ENCODE measurements at regions not wholly inside any gene's neighbourhood (a gene's known extent, or its start where the extent isn't known, plus 50 kb on each side); places are given as distances from the start of the nearest gene placed in this dataset.
"Not testable (repeated sequence)": the region's sequence is repeated elsewhere in the genome, so short reads cannot be mapped to it uniquely, and the experiment has no call there.

DNA sequence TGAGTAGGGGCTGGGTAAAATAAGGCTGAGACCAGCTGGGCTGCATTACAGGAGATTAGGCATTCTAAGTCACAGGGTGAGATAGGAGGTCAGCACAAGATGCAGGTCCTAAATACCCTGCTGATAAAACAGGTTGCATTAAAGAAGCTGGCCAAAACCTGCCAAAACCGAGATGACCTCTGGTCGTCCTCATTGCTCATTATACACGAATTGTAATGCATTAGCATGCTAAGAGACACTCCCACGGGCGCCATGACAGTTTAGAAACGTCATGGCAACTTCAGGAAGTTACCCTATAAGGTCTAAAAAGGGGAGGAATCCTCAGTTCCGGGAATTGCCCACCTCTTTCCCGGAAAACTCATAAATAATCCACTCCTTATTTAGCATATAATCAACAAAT, 132.2 kb downstream of the ARL4C start:
- Histone ChIP-seq H3K4me3 (no peak overlapping the region), H3K36me3 (ENCODE audit: low read depth) (no peaks in the 10 kb centered on the region), H3K4me1 (ENCODE audit: low read depth) (no peaks in the 10 kb centered on the region), H3K9me3 (no peaks in the 10 kb centered on the region)
- intact Hi-C loops (cut with DNase I, micrococcal nuclease), result no loop called here
- no peak for DNase-seq
- TF ChIP-seq, protein P1, sequence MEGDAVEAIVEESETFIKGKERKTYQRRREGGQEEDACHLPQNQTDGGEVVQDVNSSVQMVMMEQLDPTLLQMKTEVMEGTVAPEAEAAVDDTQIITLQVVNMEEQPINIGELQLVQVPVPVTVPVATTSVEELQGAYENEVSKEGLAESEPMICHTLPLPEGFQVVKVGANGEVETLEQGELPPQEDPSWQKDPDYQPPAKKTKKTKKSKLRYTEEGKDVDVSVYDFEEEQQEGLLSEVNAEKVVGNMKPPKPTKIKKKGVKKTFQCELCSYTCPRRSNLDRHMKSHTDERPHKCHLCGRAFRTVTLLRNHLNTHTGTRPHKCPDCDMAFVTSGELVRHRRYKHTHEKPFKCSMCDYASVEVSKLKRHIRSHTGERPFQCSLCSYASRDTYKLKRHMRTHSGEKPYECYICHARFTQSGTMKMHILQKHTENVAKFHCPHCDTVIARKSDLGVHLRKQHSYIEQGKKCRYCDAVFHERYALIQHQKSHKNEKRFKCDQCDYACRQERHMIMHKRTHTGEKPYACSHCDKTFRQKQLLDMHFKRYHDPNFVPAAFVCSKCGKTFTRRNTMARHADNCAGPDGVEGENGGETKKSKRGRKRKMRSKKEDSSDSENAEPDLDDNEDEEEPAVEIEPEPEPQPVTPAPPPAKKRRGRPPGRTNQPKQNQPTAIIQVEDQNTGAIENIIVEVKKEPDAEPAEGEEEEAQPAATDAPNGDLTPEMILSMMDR (IDR thresholded peaks at IDR 0.05), result no peak
- no peak for ATAC-seq

DNA sequence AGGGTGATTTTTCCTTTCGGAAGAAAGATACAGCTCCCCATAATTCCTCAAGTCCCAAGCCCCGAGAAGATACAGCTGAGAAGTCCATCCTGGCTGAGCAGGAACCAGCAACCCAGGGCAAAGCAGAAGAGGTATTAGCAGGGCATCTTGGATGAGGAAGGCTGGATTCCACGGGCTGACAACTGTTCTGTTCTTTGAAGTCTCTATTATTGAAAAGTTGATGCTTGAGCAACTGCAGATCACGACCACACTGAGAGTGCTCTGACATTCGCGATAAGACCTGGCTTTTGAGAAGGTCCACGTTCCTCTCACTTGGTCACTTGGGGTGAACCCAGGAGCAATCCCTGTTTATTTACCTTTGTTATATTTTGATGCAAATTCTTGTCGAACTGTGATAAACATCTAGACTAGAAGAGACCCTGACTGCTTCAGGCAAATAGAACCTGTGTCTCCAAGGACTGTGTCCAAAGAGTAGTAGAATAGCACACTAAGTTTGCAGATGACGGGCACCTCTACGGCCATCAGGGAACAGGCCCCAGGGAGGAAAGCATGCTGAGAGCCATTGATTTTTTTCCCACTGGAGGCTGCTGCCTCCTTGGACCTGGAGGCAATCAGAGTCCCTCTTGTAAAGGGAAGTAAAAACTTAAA, 133.1 kb downstream of the ARL4C start:
- no peak for DNase-seq
- TF ChIP-seq, protein P1 (IDR thresholded peaks at IDR 0.05), result no peak
- no peak overlapping the region for H3K4me3 ChIP-seq
- H3K36me3 ChIP-seq (ENCODE audit: low read depth), result no peaks in the 10 kb centered on the region
- H3K9me3 ChIP-seq, result no peaks in the 10 kb centered on the region
- no peaks in the 10 kb centered on the region for H3K4me1 ChIP-seq (ENCODE audit: low read depth)
- intact Hi-C loops (cut with DNase I, micrococcal nuclease), result no loop called here
- no peak for ATAC-seq

DNA sequence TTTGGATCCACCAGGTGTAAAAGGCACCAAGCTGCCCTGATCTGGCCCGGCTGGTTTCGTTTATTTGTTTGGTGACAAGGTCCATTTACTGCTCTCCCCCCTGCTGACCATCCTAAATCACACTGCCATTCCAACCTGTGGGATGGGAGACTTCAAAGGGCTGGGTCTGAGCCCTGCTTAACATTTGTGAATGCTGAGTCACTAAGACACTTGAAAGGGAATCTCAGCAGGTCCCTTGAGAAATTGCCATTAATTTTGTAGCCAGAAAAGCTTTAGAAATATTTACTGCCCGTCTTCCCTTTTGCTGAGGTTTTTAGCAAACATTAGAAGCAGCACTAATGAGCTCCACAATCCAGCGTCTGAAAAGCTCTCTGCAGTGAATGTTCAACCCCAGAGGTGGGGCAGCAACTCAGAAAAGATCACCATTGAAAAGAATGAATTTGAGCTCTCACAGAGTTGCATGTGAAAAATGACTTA, 133.8 kb downstream of the ARL4C start:
- DNase-seq (no peak), ATAC-seq (no peak)
- Histone ChIP-seq H3K4me3 (no peak overlapping the region), H3K36me3 (ENCODE audit: low read depth) (no peaks in the 10 kb centered on the region), H3K4me1 (ENCODE audit: low read depth) (no peaks in the 10 kb centered on the region), H3K9me3 (no peaks in the 10 kb centered on the region)
- TF ChIP-seq, protein P1 (IDR thresholded peaks at IDR 0.05), result no peak
- intact Hi-C loops (cut with DNase I, micrococcal nuclease), result no loop called here

DNA sequence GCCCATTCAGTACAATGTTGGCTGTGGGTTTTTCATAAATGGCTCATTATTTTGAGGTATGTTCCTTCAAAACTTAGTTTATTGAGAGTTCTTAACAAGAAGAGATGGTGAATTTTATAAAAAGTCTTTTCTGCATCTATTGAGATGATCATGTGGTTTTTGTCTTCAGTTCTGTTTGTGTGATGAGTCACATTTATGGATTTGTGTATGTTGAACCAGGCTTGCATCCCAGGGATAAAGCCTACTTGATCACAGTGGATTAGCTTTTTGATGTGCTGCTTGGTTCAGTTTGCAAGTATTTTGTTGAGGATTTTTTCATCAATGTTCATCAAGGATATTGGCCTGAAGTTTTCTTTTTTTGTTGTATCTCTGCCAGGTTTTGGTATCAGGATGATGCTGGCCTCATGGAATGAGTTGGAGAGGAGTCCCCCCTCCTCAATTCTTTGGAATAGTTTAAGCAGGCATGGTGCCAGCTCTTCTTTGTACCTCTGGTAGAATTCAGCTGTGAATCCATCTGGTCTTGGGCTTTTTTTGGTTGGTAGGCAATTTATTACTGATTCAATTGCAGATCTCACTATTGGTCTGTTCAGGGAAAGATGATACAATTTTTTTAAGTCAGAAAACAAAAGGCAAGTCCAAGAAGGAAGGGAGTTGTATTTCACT, 136.4 kb downstream of the ARL4C start:
- ATAC-seq; H3K4me3 ChIP-seq; intact Hi-C loops (cut with DNase I, micrococcal nuclease); H3K9me3 ChIP-seq; H3K36me3 ChIP-seq (ENCODE audit: low read depth); DNase-seq; H3K4me1 ChIP-seq (ENCODE audit: low read depth): not testable (repeated sequence)

DNA sequence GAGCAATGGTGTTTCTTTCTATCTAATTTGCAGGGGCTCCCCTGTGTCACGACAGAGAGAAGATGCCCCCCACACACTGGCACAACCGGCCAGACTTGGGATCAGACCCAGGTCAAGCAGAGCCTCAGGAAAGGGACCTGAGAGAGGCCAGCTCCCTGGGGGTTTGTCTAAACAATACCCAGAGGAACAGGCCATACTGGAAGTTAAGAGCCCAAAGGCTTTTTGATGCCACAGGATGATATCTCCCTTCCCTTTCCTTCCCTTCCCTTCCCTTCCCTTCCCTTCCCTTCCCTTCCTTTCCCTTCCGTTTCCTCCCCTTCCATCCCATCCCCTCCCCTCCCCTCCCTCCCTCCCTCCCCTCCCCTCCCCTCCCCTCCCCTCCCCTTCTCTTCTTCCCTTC, 139.2 kb downstream of the ARL4C start:
- TF ChIP-seq, protein P1 (IDR thresholded peaks at IDR 0.05), result no peak
- Histone ChIP-seq H3K4me3 (no peak overlapping the region), H3K36me3 (ENCODE audit: low read depth) (no peaks in the 10 kb centered on the region), H3K9me3 (no peaks in the 10 kb centered on the region), H3K4me1 (ENCODE audit: low read depth) (no peaks in the 10 kb centered on the region)
- ATAC-seq (no peak), DNase-seq (no peak)
- intact Hi-C loops (cut with DNase I, micrococcal nuclease), result no loop called here

DNA sequence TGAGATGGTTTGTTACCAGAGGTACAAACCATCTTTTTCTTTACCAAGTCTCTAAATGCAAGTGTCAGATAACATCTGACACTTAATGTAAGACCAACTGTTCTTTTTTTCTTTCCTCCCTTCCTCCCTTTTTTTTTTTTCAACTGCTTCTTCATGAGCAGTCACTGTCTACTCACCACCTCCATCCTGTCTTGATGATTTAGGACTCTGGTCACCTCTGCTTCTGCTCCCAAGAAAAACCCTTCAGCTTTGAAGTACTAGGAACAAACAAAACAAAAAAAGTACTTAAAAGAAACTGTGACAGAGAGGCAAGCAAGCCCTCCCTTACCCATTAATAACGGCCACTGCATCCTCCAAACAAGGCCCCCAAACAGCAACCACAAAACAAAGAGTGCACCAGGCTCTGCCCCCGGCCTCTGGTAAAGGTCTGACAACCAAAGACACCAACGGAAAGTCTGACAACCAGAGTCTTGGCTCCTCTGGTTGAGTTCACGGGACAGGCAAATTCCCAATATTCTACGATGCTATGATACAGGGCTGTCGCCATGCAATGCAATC, 141.0 kb downstream of the ARL4C start:
- Histone ChIP-seq H3K4me1 (ENCODE audit: low read depth) (no peaks in the 10 kb centered on the region), H3K36me3 (ENCODE audit: low read depth) (no peaks in the 10 kb centered on the region), H3K9me3 (no peaks in the 10 kb centered on the region), H3K4me3 (no peak overlapping the region)
- TF ChIP-seq, protein P1 (IDR thresholded peaks at IDR 0.05), result no peak
- no peak for ATAC-seq
- intact Hi-C loops (cut with DNase I, micrococcal nuclease), result no loop called here
- DNase-seq, result no peak
